ENCODE measurements at regions not wholly inside any gene's neighbourhood (a gene's known extent, or its start where the extent isn't known, plus 50 kb on each side); places are given as distances from the start of the nearest gene placed in this dataset.

GRCh38 chr4:22877486-22878052 is 184.8 kb downstream of the GBA3 start:
- no peak for ATAC-seq
- intact Hi-C loops (cut with DNase I) = no loop called here

GRCh38 chr4:22876270-22876669 is 183.5 kb downstream of the GBA3 start:
- no peak for DNase-seq
- no peak for ATAC-seq
- Histone ChIP-seq H3K9me3 (no peaks in the 10 kb centered on the region), H3K36me3 (no peaks in the 10 kb centered on the region), H3K4me3 (no peak overlapping the region), H3K4me1 (no peaks in the 10 kb centered on the region), H3K27me3 (ENCODE audit: low read depth) (no peaks in the 10 kb centered on the region), H3K27ac (no peak overlapping the region)
- intact Hi-C loops (cut with DNase I) = no loop called here
- TF ChIP-seq CTCF (IDR thresholded peaks at IDR 0.05) = no peak

More at GRCh38 chr4:22877486-22878052, 184.8 kb downstream of the GBA3 start:
- Histone ChIP-seq H3K4me3 (no peak overlapping the region), H3K27ac (no peak overlapping the region), H3K36me3 (no peaks in the 10 kb centered on the region), H3K9me3 (no peaks in the 10 kb centered on the region), H3K27me3 (ENCODE audit: low read depth) (no peaks in the 10 kb centered on the region), H3K4me1 (no peaks in the 10 kb centered on the region)
- no peak for TF ChIP-seq CTCF (IDR thresholded peaks at IDR 0.05)
- no peak for DNase-seq

- no peaks in the 10 kb centered on the region for H3K4me1 ChIP-seq
- no peaks in the 10 kb centered on the region for H3K36me3 ChIP-seq
- H3K27ac ChIP-seq = no peak overlapping the region
- H3K27me3 ChIP-seq (ENCODE audit: low read depth) = no peaks in the 10 kb centered on the region
- intact Hi-C loops (cut with DNase I) = no loop called here
- no peaks in the 10 kb centered on the region for H3K9me3 ChIP-seq
- no peak for TF ChIP-seq CTCF (IDR thresholded peaks at IDR 0.05)
- ATAC-seq (no peak), DNase-seq (no peak)
- no peak overlapping the region for H3K4me3 ChIP-seq
Observed at GRCh38 chr4:22875587-22876257, 183.0 kb downstream of the GBA3 start.

- ATAC-seq (no peak), DNase-seq (no peak)
- Histone ChIP-seq H3K4me3 (no peak overlapping the region), H3K27me3 (ENCODE audit: low read depth) (no peaks in the 10 kb centered on the region), H3K9me3 (no peaks in the 10 kb centered on the region), H3K36me3 (no peaks in the 10 kb centered on the region), H3K4me1 (no peaks in the 10 kb centered on the region), H3K27ac (no peak overlapping the region)
- intact Hi-C loops (cut with DNase I) = no loop called here
- no peak for TF ChIP-seq CTCF (IDR thresholded peaks at IDR 0.05)
Observed at GRCh38 chr4:22874334-22874912, 181.7 kb downstream of the GBA3 start.

- no peaks in the 10 kb centered on the region for H3K27me3 ChIP-seq (ENCODE audit: low read depth)
- no peak for TF ChIP-seq CTCF (IDR thresholded peaks at IDR 0.05)
- H3K9me3 ChIP-seq = no peaks in the 10 kb centered on the region
- no peak for DNase-seq
- H3K4me3 ChIP-seq = no peak overlapping the region
- H3K4me1 ChIP-seq = no peaks in the 10 kb centered on the region
- H3K27ac ChIP-seq = no peak overlapping the region
- ATAC-seq = no peak
- intact Hi-C loops (cut with DNase I) = no loop called here
- no peaks in the 10 kb centered on the region for H3K36me3 ChIP-seq
Observed at GRCh38 chr4:22873899-22874298, 181.2 kb downstream of the GBA3 start.
